GM06990 (cell line): ENCODE measurements at regions not wholly inside any gene's neighbourhood (a gene's known extent, or its start where the extent isn't known, plus 50 kb on each side); places are given as distances from the start of the nearest gene placed in this dataset.

ENCODE experiments used
- DNase-seq: peaks from one replicate; pipeline ENCODE4 v3.0.0-alpha.2; 2011; ENCODE audit not compliant: insufficient read length; ENCODE audit errors: extremely low read depth
- H3K27me3 ChIP-seq: replicated peaks from 2 replicates; pipeline ENCODE4 v1.6.0; 2011; ENCODE audit warnings: low read length; ENCODE audit not compliant: control insufficient read depth, insufficient read depth
- H3K36me3 ChIP-seq: 2 replicates; pipeline ENCODE4 v1.5.1; 2011; ENCODE audit warnings: low read length; ENCODE audit not compliant: control insufficient read depth, insufficient read depth
- H3K4me3 ChIP-seq: replicated peaks from 2 replicates; pipeline ENCODE4 v1.5.1; 2011; ENCODE audit warnings: low read depth, mild to moderate bottlenecking, control low read depth, low read length
- CTCF ChIP-seq: IDR thresholded peaks from 2 replicates; pipeline ENCODE4 v1.5.1; 2011; ENCODE audit warnings: low read length, control low read depth, mild to moderate bottlenecking, inconsistent platforms; ENCODE audit not compliant: insufficient read depth, poor library complexity, severe bottlenecking

- no peak for TF ChIP-seq CTCF
- Histone ChIP-seq H3K4me3 (no peak overlapping the region), H3K36me3 (no peaks in the 10 kb centered on the region), H3K27me3 (no peaks in the 10 kb centered on the region)
- DNase-seq, result no peak
Measured at GRCh38 chr3:170772175-170772574, 97.8 kb downstream of the RPL22L1 start.

- TF ChIP-seq CTCF, result no peak
- H3K36me3 ChIP-seq, result no peaks in the 10 kb centered on the region
- DNase-seq, result no peak
- no peak overlapping the region for H3K4me3 ChIP-seq
- H3K27me3 ChIP-seq, result no peaks in the 10 kb centered on the region
Measured at GRCh38 chr3:170768334-170768801, 101.6 kb downstream of the RPL22L1 start.

- no peaks in the 10 kb centered on the region for H3K27me3 ChIP-seq
- no peak for DNase-seq
- no peak overlapping the region for H3K4me3 ChIP-seq
- no peak for TF ChIP-seq CTCF
- no peaks in the 10 kb centered on the region for H3K36me3 ChIP-seq
Measured at GRCh38 chr3:170767576-170767941, 102.4 kb downstream of the RPL22L1 start.

GRCh38 chr3:170766823-170767575 is 103.0 kb downstream of the RPL22L1 start:
- no peaks in the 10 kb centered on the region for H3K27me3 ChIP-seq
- no peak for DNase-seq
- no peaks in the 10 kb centered on the region for H3K36me3 ChIP-seq
- no peak overlapping the region for H3K4me3 ChIP-seq
- TF ChIP-seq CTCF, result no peak

- Histone ChIP-seq H3K4me3 (no peak overlapping the region), H3K27me3 (no peaks in the 10 kb centered on the region), H3K36me3 (no peaks in the 10 kb centered on the region)
- DNase-seq, result no peak
- TF ChIP-seq CTCF, result no peak
Measured at GRCh38 chr3:170766253-170766652, 103.7 kb downstream of the RPL22L1 start.
